Ovary (tissue), 7 donors: ENCODE measurements at regions not wholly inside any gene's neighbourhood (a gene's known extent, or its start where the extent isn't known, plus 50 kb on each side); places are given as distances from the start of the nearest gene placed in this dataset.

Source experiments
- DNase-seq, 5 donors: peaks; one replicate each; pipeline ENCODE4 v3.0.0-alpha.2; 2019 to 2020
- H3K27ac ChIP-seq, 2 donors: fragments of 200-600 bp; one replicate each; pipeline versions ENCODE4 v1.5.1 to v1.8.0; 2019 to 2022
- H3K27me3 ChIP-seq: fragments of 200-600 bp; one replicate; pipeline ENCODE4 v1.8.0; 2022
- H3K36me3 ChIP-seq: fragments of 200-600 bp; sonication (generic); one replicate; pipeline ENCODE4 v1.5.1; 2019
- H3K4me1 ChIP-seq: one replicate; pipeline ENCODE4 v1.8.1; 2013; ENCODE audit warnings: mild to moderate bottlenecking, moderate library complexity; ENCODE audit not compliant: insufficient read depth
- H3K4me3 ChIP-seq: fragments of 200-600 bp; sonication (generic); one replicate; pipeline ENCODE4 v1.5.1; 2017
- H3K9me3 ChIP-seq, 2 donors: fragments of 200-600 bp in 1 of 2; sonication (generic) in 1 of 2; one replicate each; pipeline versions ENCODE4 v1.5.1 to v1.8.1; 2013 to 2019; ENCODE audit warnings: mild to moderate bottlenecking in 1 of 2, moderate library complexity in 1 of 2
- EP300 ChIP-seq: sonication (generic); formaldehyde crosslinking; IDR thresholded peaks from one replicate; pipeline ENCODE4 v1.6.1; 2017; ENCODE audit warnings: antibody characterized with exemption
- POLR2A ChIP-seq: fragments of 450-650 bp; IDR thresholded peaks from one replicate; pipeline ENCODE4 v1.6.1; 2017; ENCODE audit warnings: antibody characterized with exemption, mild to moderate bottlenecking, moderate library complexity
- WGBS, 3 donors: extraction: QIAGEN DNeasy Blood & Tissue Kit in 1 of 3; methylation state at CpG; one replicate each; pipeline versions ENCODE4 v1.1.5 to v1.1.7; 2013 to 2017; 5-methylcytosine and 5-hydroxymethylcytosine counted together
- intact Hi-C, 4 donors: fragments of 100-400 bp; cut with DNase I; formaldehyde crosslinking; loops; one replicate each; pipeline versions ENCODE4 v1.11.0 to v1.15.1; 2022 to 2023
- TF ChIP-seq, protein P1 (sequence below), 3 donors: fragments of 450-650 bp in 2 of 3; fragments of 200-600 bp in 1 of 3; IDR thresholded peaks; one replicate each; pipeline versions ENCODE4 v1.5.1 to v1.8.0; 2016 to 2022; ENCODE audit warnings: antibody characterized with exemption in 3 of 3, mild to moderate bottlenecking in 1 of 3
- donor health status: DM: no; HTN: no; CAD: no; lungs with moderate emphysema.
- donor health status: DM: no; HTN: no; CAD: no.
- donor health status: Bipolar disorder and iron deficiency.
- donor health status: DM: no; HTN: no; CAD: no.
- donor health status: DM: yes; HTN: yes; CAD: no.

DNA sequence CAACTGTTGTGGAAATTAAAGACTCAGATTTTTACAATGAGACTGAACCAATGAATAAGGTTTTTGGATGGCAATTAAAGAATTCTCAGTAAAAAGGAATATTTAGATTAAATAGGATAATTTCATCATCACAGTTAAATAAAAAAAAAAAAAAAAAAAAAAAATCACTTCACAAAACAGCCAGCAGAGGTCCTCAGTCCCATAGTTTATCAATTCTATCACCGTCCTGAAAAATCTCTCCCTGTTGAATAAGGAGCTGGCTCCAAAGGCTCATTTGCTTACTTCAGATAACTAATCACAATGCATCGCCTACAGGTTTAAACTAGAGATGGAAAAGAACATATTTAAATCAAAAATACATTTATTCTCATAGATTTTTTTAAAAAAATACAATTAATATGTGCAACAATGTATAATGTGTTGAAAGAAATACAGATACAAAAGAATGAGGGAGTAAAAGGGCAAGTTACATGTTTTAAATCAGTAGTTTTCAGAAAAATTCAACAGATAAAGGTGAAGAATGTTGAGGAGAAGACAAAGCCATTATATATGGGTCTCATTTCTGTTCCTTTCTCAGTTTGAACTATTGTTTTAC, 175.8 kb upstream of the CHD1 start:
- H3K36me3 ChIP-seq, result no peaks in the 10 kb centered on the region
- TF ChIP-seq, protein P1, sequence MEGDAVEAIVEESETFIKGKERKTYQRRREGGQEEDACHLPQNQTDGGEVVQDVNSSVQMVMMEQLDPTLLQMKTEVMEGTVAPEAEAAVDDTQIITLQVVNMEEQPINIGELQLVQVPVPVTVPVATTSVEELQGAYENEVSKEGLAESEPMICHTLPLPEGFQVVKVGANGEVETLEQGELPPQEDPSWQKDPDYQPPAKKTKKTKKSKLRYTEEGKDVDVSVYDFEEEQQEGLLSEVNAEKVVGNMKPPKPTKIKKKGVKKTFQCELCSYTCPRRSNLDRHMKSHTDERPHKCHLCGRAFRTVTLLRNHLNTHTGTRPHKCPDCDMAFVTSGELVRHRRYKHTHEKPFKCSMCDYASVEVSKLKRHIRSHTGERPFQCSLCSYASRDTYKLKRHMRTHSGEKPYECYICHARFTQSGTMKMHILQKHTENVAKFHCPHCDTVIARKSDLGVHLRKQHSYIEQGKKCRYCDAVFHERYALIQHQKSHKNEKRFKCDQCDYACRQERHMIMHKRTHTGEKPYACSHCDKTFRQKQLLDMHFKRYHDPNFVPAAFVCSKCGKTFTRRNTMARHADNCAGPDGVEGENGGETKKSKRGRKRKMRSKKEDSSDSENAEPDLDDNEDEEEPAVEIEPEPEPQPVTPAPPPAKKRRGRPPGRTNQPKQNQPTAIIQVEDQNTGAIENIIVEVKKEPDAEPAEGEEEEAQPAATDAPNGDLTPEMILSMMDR (IDR thresholded peaks at IDR 0.05), result no peak
- TF ChIP-seq EP300 (no peak), POLR2A (no peak)
- no peak overlapping the region for H3K27ac ChIP-seq
- H3K4me1 ChIP-seq, result no peaks in the 10 kb centered on the region
- H3K9me3 ChIP-seq, result no peaks in the 10 kb centered on the region
- intact Hi-C loops, result no loop called here
- WGBS, 3 donors, result 0 to 3% (median 1%) methylated on average over 2 of the region's 2 CpGs
- DNase-seq, result no peak
- peaks cover 3% of the 10 kb centered on the region for H3K27me3 ChIP-seq
- H3K4me3 ChIP-seq, result no peak overlapping the region

DNA sequence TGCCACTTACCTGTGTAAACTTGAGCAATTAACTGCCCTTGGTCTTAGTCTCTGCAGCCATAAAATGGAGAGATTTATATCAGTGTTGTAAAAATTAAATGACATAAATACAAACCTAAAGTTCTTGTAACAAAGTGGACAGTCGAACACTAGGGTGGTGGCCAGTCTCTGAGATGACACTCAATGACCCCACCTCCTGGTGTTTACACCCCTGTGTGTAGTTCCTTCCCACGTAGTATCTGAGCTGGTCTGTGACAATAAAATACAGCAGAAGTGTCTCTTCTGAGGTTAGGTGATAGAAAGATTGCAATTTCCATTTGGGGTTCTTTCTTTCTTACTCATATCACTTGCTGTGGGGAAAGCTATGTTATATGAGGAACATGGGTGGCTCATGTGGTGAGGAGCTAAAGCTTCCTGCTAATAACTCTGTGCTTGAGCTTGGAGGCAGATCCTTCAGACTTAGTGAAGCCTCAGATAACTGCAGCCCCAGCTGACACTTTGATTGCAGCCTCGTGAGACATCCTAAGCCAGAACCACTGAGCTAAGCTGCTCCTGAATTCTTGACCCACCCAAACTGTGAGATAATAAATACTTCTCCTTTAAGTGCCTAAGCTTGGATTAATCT, 173.4 kb upstream of the CHD1 start:
- intact Hi-C loops, result no loop called here
- WGBS, 3 donors, result 41 to 45% (median 43%) methylated on average over 3 of the region's 3 CpGs
- DNase-seq, result no peak

DNA sequence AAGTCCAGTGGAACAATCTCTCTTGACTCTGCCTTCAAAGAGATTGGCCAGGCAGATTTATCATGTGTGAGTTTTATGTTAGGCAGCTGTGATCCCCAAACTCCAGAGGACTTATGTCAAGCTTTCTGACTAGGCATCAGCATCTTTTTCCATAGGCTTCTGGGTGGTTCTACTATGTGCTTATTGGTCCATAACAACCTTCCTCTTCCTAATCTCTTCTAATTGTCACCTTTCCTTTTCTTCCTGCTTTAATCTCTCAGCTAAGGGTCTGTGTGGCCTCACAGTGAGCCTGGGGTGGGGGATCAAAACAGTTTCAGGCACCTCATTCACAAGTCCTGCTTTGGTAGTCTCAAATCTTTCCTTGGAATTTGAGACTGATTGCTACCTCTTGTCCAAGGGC, 170.9 kb upstream of the CHD1 start:
- intact Hi-C loops, result no loop called here
- Histone ChIP-seq H3K36me3 (no peaks in the 10 kb centered on the region), H3K4me3 (no peak overlapping the region), H3K9me3 (no peaks in the 10 kb centered on the region), H3K4me1 (no peaks in the 10 kb centered on the region), H3K27ac (no peak overlapping the region), H3K27me3 (peaks cover under 1% of the 10 kb centered on the region)
- TF ChIP-seq, protein P1 (IDR thresholded peaks at IDR 0.05), result no peak
- no peak for TF ChIP-seq EP300
- TF ChIP-seq POLR2A, result no peak
- DNase-seq, result no peak

More for the DNA sequence above, 173.4 kb upstream of the CHD1 start:
- Histone ChIP-seq H3K4me3 (no peak overlapping the region), H3K27ac (no peak overlapping the region), H3K27me3 (peaks cover 3% of the 10 kb centered on the region), H3K9me3 (no peaks in the 10 kb centered on the region), H3K4me1 (no peaks in the 10 kb centered on the region), H3K36me3 (no peaks in the 10 kb centered on the region)
- no peak for TF ChIP-seq EP300
- TF ChIP-seq, protein P1 (IDR thresholded peaks at IDR 0.05), result no peak
- no peak for TF ChIP-seq POLR2A

DNA sequence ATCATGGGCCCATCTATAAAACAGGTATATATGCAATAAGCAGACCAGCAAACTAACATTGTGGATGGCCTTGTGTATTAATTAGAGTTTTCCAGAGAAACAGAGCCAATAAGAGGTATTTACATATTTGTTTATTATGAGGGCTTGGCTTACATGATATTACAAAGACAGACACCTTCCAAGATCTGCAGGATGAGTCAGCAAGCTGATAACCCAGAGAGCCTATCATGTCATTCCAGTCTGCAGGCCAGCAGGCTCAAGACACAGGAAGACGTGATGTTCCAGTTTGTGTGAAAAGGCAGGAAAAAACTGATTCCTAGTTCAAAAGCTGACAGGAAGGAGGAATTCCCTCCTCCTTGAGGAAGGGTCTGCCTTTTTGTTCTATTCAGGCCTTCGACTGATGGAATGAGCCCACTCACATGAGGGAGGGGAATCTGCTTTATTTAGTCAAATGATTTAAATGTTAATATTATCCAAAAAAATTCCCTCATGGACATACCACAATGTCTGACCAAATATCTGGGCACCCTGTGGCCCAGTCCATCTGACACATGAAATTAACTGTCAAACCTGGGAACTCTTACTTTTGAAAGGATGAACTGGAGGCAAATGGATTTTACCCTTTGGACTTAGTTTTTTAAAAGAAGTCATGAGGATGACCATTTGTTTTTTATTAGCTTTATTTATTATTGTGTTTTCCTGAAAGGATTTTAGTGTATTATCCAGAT, 161.2 kb upstream of the CHD1 start:
- no peak overlapping the region for H3K4me3 ChIP-seq
- H3K4me1 ChIP-seq, result no peaks in the 10 kb centered on the region
- H3K27me3 ChIP-seq, result no peaks in the 10 kb centered on the region
- no peaks in the 10 kb centered on the region for H3K36me3 ChIP-seq
- WGBS, 3 donors, result 80 to 87% (median 83%) methylated on average over 2 of the region's 2 CpGs
- intact Hi-C loops, result no loop called here
- TF ChIP-seq, protein P1 (IDR thresholded peaks at IDR 0.05), result no peak
- TF ChIP-seq POLR2A (no peak), EP300 (no peak)
- H3K27ac ChIP-seq, result no peak overlapping the region
- peaks cover 0 to 3% of the 10 kb centered on the region in 2 donors for H3K9me3 ChIP-seq
- no peak for DNase-seq
